DOHH2 (cell line): ENCODE measurements at regions not wholly inside any gene's neighbourhood (a gene's known extent, or its start where the extent isn't known, plus 50 kb on each side); places are given as distances from the start of the nearest gene placed in this dataset.

Source experiments
- H3F3A ChIP-seq: fragments of 200-600 bp; sonication (generic), shearing (Covaris generic); 2 replicates; pipeline ENCODE4 v1.6.0; 2016; ENCODE audit warnings: antibody characterized with exemption, mild to moderate bottlenecking; ENCODE audit not compliant: control insufficient read depth, insufficient read depth
- H3K27ac ChIP-seq: fragments of 200-600 bp; sonication (generic); 2 replicates; pipeline ENCODE4 v1.5.1; 2014; ENCODE audit warnings: low read depth, mild to moderate bottlenecking, low read length, moderate library complexity
- H3K27me3 ChIP-seq: fragments of 200-600 bp; sonication (generic); 2 replicates; pipeline ENCODE4 v1.6.1; 2014; ENCODE audit warnings: mild to moderate bottlenecking, low read length, mixed read lengths; ENCODE audit not compliant: control insufficient read depth
- H3K36me3 ChIP-seq: fragments of 200-600 bp; sonication (generic); 2 replicates; pipeline ENCODE4 v1.6.1; 2014; ENCODE audit warnings: mild to moderate bottlenecking, low read length, moderate library complexity, mixed read lengths; ENCODE audit not compliant: control insufficient read depth
- H3K4me1 ChIP-seq: fragments of 200-600 bp; sonication (generic); 2 replicates; pipeline ENCODE4 v1.6.1; 2014; ENCODE audit warnings: mild to moderate bottlenecking, low read length, mixed read lengths; ENCODE audit not compliant: control insufficient read depth
- H3K4me2 ChIP-seq: fragments of 200-600 bp; sonication (generic); 2 replicates; pipeline ENCODE4 v1.6.0; 2014; ENCODE audit warnings: mild to moderate bottlenecking, low read length, moderate library complexity
- H3K4me3 ChIP-seq: fragments of 200-600 bp; sonication (generic); 2 replicates; pipeline ENCODE4 v1.5.1; 2014; ENCODE audit warnings: mild to moderate bottlenecking, low read length, mixed read lengths
- H3K79me2 ChIP-seq: fragments of 200-600 bp; sonication (generic); 2 replicates; pipeline ENCODE4 v1.6.1; 2014; ENCODE audit warnings: mild to moderate bottlenecking, low read length, mixed read lengths; ENCODE audit not compliant: control insufficient read depth
- H3K9me2 ChIP-seq: fragments of 200-600 bp; sonication (generic); replicated peaks from 2 replicates; pipeline ENCODE4 v1.6.1; 2014; ENCODE audit warnings: mild to moderate bottlenecking, low read length, mixed read lengths; ENCODE audit not compliant: control insufficient read depth
- H3K9me3 ChIP-seq: fragments of 200-600 bp; sonication (generic); 2 replicates; pipeline ENCODE4 v1.6.1; 2014; ENCODE audit warnings: antibody characterized with exemption, low read length, mixed read lengths; ENCODE audit not compliant: control insufficient read depth, insufficient read depth
- H4K20me1 ChIP-seq: fragments of 200-600 bp; sonication (generic); 2 replicates; pipeline ENCODE4 v1.6.0; 2014; ENCODE audit warnings: low read depth, mild to moderate bottlenecking, antibody characterized with exemption, low read length, moderate library complexity; ENCODE audit not compliant: control insufficient read depth, insufficient read depth
- EZH2phosphoT487 ChIP-seq: fragments of 200-600 bp; sonication (generic); IDR thresholded peaks from 2 replicates; pipeline ENCODE4 v1.6.1; 2017; ENCODE audit warnings: borderline replicate concordance, mild to moderate bottlenecking, antibody characterized with exemption, low read length, moderate library complexity, mixed read lengths
- TF ChIP-seq, protein P1 (sequence below): fragments of 200-600 bp; sonication (generic); IDR thresholded peaks from one replicate; pipeline ENCODE4 v1.5.1; 2014; ENCODE audit warnings: antibody characterized with exemption, mild to moderate bottlenecking, low read depth, low read length; ENCODE audit not compliant: poor library complexity, severe bottlenecking

DNA sequence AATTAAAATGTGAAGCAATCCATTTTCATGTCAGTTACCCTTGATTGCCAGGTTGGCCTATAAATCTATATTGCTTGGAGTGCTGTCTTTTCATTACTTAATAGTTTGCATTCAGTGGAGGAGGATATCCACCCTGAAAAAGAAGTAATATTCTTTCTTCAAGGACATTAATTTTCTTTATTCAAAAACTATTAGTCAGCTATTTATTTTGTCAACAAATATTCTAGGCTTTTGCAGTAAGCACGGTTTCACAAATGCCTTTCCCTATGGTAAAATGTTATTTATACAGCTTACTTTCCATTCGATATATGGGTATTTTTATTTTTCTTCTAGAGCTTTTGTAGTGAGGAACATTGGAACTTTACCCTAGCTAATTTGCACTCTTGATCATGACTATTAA, 1176.9 kb upstream of the NUDT12 start:
- no peaks in the 10 kb centered on the region for H3K9me3 ChIP-seq
- no peak overlapping the region for H3K4me2 ChIP-seq
- H4K20me1 ChIP-seq = no peaks in the 10 kb centered on the region
- H3K4me3 ChIP-seq = no peak overlapping the region
- no peaks in the 10 kb centered on the region for H3K36me3 ChIP-seq
- TF ChIP-seq EZH2phosphoT487 = no peak
- TF ChIP-seq, protein P1, sequence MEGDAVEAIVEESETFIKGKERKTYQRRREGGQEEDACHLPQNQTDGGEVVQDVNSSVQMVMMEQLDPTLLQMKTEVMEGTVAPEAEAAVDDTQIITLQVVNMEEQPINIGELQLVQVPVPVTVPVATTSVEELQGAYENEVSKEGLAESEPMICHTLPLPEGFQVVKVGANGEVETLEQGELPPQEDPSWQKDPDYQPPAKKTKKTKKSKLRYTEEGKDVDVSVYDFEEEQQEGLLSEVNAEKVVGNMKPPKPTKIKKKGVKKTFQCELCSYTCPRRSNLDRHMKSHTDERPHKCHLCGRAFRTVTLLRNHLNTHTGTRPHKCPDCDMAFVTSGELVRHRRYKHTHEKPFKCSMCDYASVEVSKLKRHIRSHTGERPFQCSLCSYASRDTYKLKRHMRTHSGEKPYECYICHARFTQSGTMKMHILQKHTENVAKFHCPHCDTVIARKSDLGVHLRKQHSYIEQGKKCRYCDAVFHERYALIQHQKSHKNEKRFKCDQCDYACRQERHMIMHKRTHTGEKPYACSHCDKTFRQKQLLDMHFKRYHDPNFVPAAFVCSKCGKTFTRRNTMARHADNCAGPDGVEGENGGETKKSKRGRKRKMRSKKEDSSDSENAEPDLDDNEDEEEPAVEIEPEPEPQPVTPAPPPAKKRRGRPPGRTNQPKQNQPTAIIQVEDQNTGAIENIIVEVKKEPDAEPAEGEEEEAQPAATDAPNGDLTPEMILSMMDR = no peak
- no peaks in the 10 kb centered on the region for H3K79me2 ChIP-seq
- H3K9me2 ChIP-seq = no peaks in the 10 kb centered on the region
- H3F3A ChIP-seq = no peaks in the 10 kb centered on the region
- no peak overlapping the region for H3K27ac ChIP-seq
- H3K27me3 ChIP-seq = no peaks in the 10 kb centered on the region
- H3K4me1 ChIP-seq = no peaks in the 10 kb centered on the region

DNA sequence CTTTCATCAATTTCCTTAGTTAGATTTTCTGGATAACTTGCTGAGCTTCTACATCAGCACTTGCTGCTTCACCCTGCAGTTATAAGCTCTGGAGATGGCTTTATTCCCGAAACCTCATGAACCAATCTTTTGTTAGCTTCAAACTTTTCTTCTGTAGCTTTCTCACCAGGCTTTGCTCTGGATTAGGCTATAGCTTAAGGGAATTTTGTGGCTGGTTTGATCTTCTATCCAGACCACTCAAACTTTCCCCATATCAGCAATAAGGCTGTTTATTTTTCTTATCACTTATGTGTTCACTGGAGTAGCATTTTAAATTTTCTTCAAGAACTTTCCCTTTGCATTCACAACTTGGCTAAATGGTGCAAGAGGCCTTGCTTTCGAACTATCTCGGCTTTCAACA, 1173.5 kb upstream of the NUDT12 start:
- Histone ChIP-seq H3F3A (no peaks in the 10 kb centered on the region), H3K79me2 (no peaks in the 10 kb centered on the region), H3K9me3 (no peaks in the 10 kb centered on the region), H3K36me3 (no peaks in the 10 kb centered on the region), H3K27ac (no peak overlapping the region), H3K9me2 (no peaks in the 10 kb centered on the region), H3K4me3 (no peak overlapping the region), H3K4me1 (no peaks in the 10 kb centered on the region), H3K27me3 (no peaks in the 10 kb centered on the region), H4K20me1 (no peaks in the 10 kb centered on the region), H3K4me2 (no peak overlapping the region)
- TF ChIP-seq EZH2phosphoT487 = no peak
- TF ChIP-seq, protein P1 = no peak

DNA sequence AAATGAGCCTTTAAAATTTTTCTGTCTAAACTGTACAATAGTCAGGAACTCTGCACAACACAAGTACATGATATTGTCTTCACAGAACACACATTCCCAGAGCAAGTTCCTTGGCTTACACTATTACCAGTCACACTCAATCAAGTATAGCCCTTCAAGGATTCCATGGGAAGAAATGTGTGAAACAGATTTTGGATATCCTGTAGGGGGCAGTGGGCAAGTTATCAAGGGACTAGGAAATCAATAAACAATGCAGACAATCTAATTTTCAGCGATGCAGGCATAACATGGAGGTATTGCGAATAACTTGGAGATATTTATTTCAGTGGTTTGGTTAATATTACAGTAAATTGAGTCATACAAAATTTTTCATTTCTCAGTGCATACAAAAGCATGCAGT, 1171.5 kb upstream of the NUDT12 start:
- Histone ChIP-seq H3K4me3 (no peak overlapping the region), H3K4me2 (no peak overlapping the region), H3K79me2 (no peaks in the 10 kb centered on the region), H3K27me3 (no peaks in the 10 kb centered on the region), H3F3A (no peaks in the 10 kb centered on the region), H3K9me2 (no peaks in the 10 kb centered on the region), H3K36me3 (no peaks in the 10 kb centered on the region), H3K27ac (no peak overlapping the region), H3K4me1 (no peaks in the 10 kb centered on the region), H4K20me1 (no peaks in the 10 kb centered on the region), H3K9me3 (no peaks in the 10 kb centered on the region)
- no peak for TF ChIP-seq EZH2phosphoT487

DNA sequence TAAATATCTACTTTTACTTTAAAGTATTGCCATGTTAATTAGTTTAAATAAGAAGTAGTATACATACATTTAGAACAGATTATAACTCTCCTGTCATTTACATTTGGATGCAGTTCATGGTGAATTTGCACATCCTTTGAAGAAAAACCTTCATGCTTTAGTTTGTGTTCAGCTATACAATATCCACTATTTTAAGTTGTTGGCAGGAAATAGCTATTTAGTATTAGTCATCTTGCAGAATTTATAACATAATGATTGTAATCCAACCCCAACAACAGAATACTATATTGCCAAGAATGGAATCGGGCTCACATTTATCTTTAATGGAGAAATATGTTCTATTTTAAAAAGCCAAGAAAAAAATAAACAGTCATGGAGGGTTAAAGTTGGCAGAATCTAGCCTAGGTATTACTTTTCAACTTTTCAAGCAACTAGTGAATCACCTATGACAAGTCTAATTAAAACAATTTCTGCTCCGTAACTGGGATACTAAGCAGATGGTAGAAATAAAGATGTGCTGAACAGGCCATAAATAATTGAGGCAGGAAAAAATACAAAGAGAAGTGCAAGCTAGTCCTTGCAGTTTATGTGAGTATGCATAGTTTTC, 1170.6 kb upstream of the NUDT12 start:
- Histone ChIP-seq H3K9me3 (no peaks in the 10 kb centered on the region), H3F3A (no peaks in the 10 kb centered on the region), H3K27ac (no peak overlapping the region), H3K36me3 (no peaks in the 10 kb centered on the region), H3K4me2 (no peak overlapping the region), H3K9me2 (no peaks in the 10 kb centered on the region), H3K4me1 (no peaks in the 10 kb centered on the region), H3K4me3 (no peak overlapping the region), H3K79me2 (no peaks in the 10 kb centered on the region), H4K20me1 (no peaks in the 10 kb centered on the region), H3K27me3 (no peaks in the 10 kb centered on the region)
- TF ChIP-seq, protein P1 = no peak
- TF ChIP-seq EZH2phosphoT487 = no peak
